Panc1 (cell line): ENCODE measurements at regions not wholly inside any gene's neighbourhood (a gene's known extent, or its start where the extent isn't known, plus 50 kb on each side); places are given as distances from the start of the nearest gene placed in this dataset.

Experiments used
- ATAC-seq: fragments of 200-7000 bp; cut with Tn5 transposase; 2 replicates; pipeline ENCODE4 v1.9.1; 2020; ENCODE audit warnings: mild to moderate bottlenecking, moderate library complexity
- BruUV-seq: library from RNA; stranded (reverse); fragments of 400-500 nt; replicated peaks from 2 replicates; lab custom pipeline; 2021; lab: Mats Ljungman, UMichigan
- CTCF ChIA-PET: fragments of 300-600 bp; sonication (Branson Sonifier 250); formaldehyde crosslinking; loops from one replicate; lab custom pipeline; 2022; ENCODE audit warnings: antibody characterized with exemption; lab: Charles Lee
- POLR2A ChIA-PET: fragments of 300-600 bp; sonication (Branson Sonifier 250); formaldehyde crosslinking; loops from one replicate; lab custom pipeline; 2022; ENCODE audit warnings: antibody characterized with exemption; lab: Charles Lee
- DNase-seq: peaks from one replicate; pipeline ENCODE4 v3.0.0-alpha.2; 2010; ENCODE audit warnings: low read depth, low spot score
- H3K27ac ChIP-seq: 2 replicates; pipeline ENCODE4 v1.5.1; 2011; ENCODE audit warnings: mild to moderate bottlenecking, low read length, inconsistent platforms
- H3K27me3 ChIP-seq: fragments of 200-500 bp; sonication (Bioruptor generic); 2 replicates; pipeline ENCODE4 v1.6.0; 2014; ENCODE audit warnings: low read length, inconsistent platforms; ENCODE audit not compliant: control insufficient read depth, insufficient read depth
- H3K36me3 ChIP-seq: fragments of 200-500 bp; sonication (Bioruptor generic); 2 replicates; pipeline ENCODE4 v1.5.1; 2014; ENCODE audit warnings: inconsistent platforms, mild to moderate bottlenecking, low read length, moderate library complexity; ENCODE audit not compliant: control insufficient read depth, insufficient read depth
- H3K4me1 ChIP-seq: 2 replicates; pipeline ENCODE4 v1.5.1; 2011; ENCODE audit warnings: inconsistent platforms, mild to moderate bottlenecking, low read length, moderate library complexity; ENCODE audit not compliant: control insufficient read depth, insufficient read depth
- H3K4me3 ChIP-seq, 2 experiments: 2 replicates each; pipeline ENCODE4 v1.5.1; 2011 to 2012; ENCODE audit warnings: low read depth in 2 of 2, low read length in 2 of 2, mild to moderate bottlenecking in 2 of 2, inconsistent platforms in 1 of 2, moderate library complexity in 1 of 2
- H3K9me3 ChIP-seq: fragments of 200-500 bp; sonication (Bioruptor generic); 2 replicates; pipeline ENCODE4 v1.5.1; 2014; ENCODE audit warnings: low read depth, mild to moderate bottlenecking, inconsistent platforms, low read length, moderate library complexity; ENCODE audit not compliant: control insufficient read depth, insufficient read depth
- CTCF ChIP-seq: fragments of 450-650 bp; IDR thresholded peaks from 2 replicates; pipeline ENCODE4 v1.5.1; 2017; ENCODE audit warnings: mild to moderate bottlenecking
- POLR2AphosphoS5 ChIP-seq: IDR thresholded peaks from 2 replicates; pipeline ENCODE4 v1.6.1; 2012; ENCODE audit warnings: mild to moderate bottlenecking, low read depth, low read length, moderate library complexity
- REST ChIP-seq, 2 experiments: IDR thresholded peaks; 2 replicates each; pipeline ENCODE4 v1.6.1; 2011 to 2012; ENCODE audit warnings: low read depth in 2 of 2, control low read depth in 1 of 2, low read length in 1 of 2, mild to moderate bottlenecking in 1 of 2, moderate library complexity in 1 of 2; ENCODE audit not compliant: insufficient read depth in 1 of 2
- SIN3A ChIP-seq: IDR thresholded peaks from 2 replicates; pipeline ENCODE4 v1.6.1; 2012; ENCODE audit warnings: low read depth, mild to moderate bottlenecking, low read length, moderate library complexity, borderline replicate concordance; ENCODE audit not compliant: insufficient read depth
- TCF7L2 ChIP-seq: IDR thresholded peaks from 2 replicates; pipeline ENCODE4 v1.6.1; 2011; ENCODE audit warnings: mild to moderate bottlenecking, low read depth, low read length, inconsistent platforms
- in situ Hi-C: cut with HindIII; loops from 2 replicates; pipeline ENCODE4 v1.10.0; 2016; ENCODE audit warnings: low sequenced_read_pairs, low pct_unique_long_range_greater_than_20kb
- intact Hi-C: fragments of 100-400 bp; cut with micrococcal nuclease; formaldehyde crosslinking; loops from one replicate; pipeline ENCODE4 v1.10.0; 2022; ENCODE audit not compliant: unreplicated experiment

DNA sequence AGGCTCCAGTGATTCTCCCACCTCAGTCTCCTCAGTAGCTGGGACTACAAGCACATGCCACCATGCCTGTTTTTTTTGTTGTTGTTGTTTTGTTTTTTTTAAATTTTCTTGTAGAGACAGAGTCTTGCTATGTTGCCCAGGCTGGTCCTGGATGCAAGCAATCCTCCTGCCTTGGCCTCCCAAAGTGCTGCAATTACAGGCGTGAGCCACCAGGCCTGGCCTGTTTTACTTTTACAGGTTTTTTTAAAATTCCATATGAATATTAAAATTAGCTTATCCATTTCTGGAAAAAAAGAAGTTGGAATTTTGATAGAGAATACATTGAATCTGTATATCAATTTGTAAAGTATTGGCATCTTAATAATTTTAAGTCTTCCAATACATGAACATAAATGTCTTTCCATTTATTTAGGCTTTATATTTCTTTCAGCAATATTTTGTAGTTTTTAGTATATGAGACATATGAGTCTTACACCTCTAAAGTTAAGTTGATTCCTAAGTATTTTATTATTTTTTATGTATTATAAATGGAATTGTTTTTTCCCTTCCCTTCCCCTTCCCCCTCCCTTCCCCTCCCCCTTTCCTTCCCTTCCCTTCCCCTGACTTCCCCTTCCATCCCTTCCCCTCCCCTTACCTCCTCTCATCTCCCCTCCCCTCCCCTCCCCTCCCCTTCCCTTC is 323.5 kb upstream of the SALL1 start:
- Histone ChIP-seq H3K27me3 (no peaks in the 10 kb centered on the region), H3K4me1 (no peaks in the 10 kb centered on the region), H3K36me3 (no peaks in the 10 kb centered on the region), H3K27ac (no peak overlapping the region), H3K4me3 (no peak overlapping the region), H3K9me3 (no peaks in the 10 kb centered on the region)
- in situ Hi-C loops = no loop called here
- intact Hi-C loops = no loop called here
- ATAC-seq (no peak), DNase-seq (no peak)
- TF ChIP-seq TCF7L2 (no peak), SIN3A (no peak), POLR2AphosphoS5 (no peak), CTCF (no peak), REST (IDR thresholded peaks at IDR 0.05; ENCODE audit: insufficient read depth in 1 of 2, low read depth in 2 of 2, low read length in 1 of 2) (no peak)
- CTCF ChIA-PET = no interaction called here
- BruUV-seq = no TSS peak
- POLR2A ChIA-PET = no interaction called here

GRCh38 chr16:51473091-51473490 is 322.0 kb upstream of the SALL1 start:
- CTCF ChIA-PET = no interaction called here
- intact Hi-C loops = no loop called here
- Histone ChIP-seq H3K4me1 (no peaks in the 10 kb centered on the region), H3K9me3 (no peaks in the 10 kb centered on the region), H3K4me3 (no peak overlapping the region), H3K27me3 (no peaks in the 10 kb centered on the region), H3K27ac (no peak overlapping the region), H3K36me3 (no peaks in the 10 kb centered on the region)
- in situ Hi-C loops = no loop called here
- no TSS peak for BruUV-seq
- TF ChIP-seq TCF7L2 (no peak), REST (IDR thresholded peaks at IDR 0.05; ENCODE audit: insufficient read depth in 1 of 2, low read depth in 2 of 2, low read length in 1 of 2) (no peak), SIN3A (no peak), CTCF (no peak), POLR2AphosphoS5 (no peak)
- POLR2A ChIA-PET = no interaction called here
- ATAC-seq (no peak), DNase-seq (no peak)
